ENCODE measurements at regions not wholly inside any gene's neighbourhood (a gene's known extent, or its start where the extent isn't known, plus 50 kb on each side); places are given as distances from the start of the nearest gene placed in this dataset.
A peak's percentile ranks its signal among the peaks of the same experiment; 100 is the strongest.
"Not testable (repeated sequence)": the region's sequence is repeated elsewhere in the genome, so short reads cannot be mapped to it uniquely, and the experiment has no call there.

GRCh38 chr12:91894911-91895310 is 250.7 kb downstream of the BTG1 start:
- DNase-seq (ENCODE audit: extremely low read depth in 1 of 2, low read depth in 1 of 2): no peak

GRCh38 chr12:91893476-91893875 is 252.2 kb downstream of the BTG1 start:
- DNase-seq (ENCODE audit: extremely low read depth in 1 of 2, low read depth in 1 of 2): no peak

- no peak for DNase-seq (ENCODE audit: extremely low read depth in 1 of 2, low read depth in 1 of 2)
These were observed 253.4 kb downstream of the BTG1 start for GRCh38 chr12:91892081-91892855.

- no peak for DNase-seq (ENCODE audit: extremely low read depth in 1 of 2, low read depth in 1 of 2)
These were observed 254.9 kb downstream of the BTG1 start for GRCh38 chr12:91890742-91891141.

- no peak for DNase-seq (ENCODE audit: extremely low read depth in 1 of 2, low read depth in 1 of 2)
These were observed 255.7 kb downstream of the BTG1 start for GRCh38 chr12:91889910-91890309.

GRCh38 chr12:91889059-91889458 is 256.6 kb downstream of the BTG1 start:
- DNase-seq (ENCODE audit: extremely low read depth in 1 of 2, low read depth in 1 of 2): no peak

- DNase-seq (ENCODE audit: extremely low read depth in 1 of 2, low read depth in 1 of 2): no peak
These were observed 257.7 kb downstream of the BTG1 start for GRCh38 chr12:91887957-91888356.

GRCh38 chr12:91885851-91886731 is 259.6 kb downstream of the BTG1 start:
- DNase-seq (ENCODE audit: extremely low read depth in 1 of 2, low read depth in 1 of 2): no peak

- DNase-seq (ENCODE audit: extremely low read depth in 1 of 2, low read depth in 1 of 2): no peak
These were observed 261.4 kb downstream of the BTG1 start for GRCh38 chr12:91884230-91884629.

- DNase-seq (ENCODE audit: extremely low read depth in 1 of 2, low read depth in 1 of 2): no peak
These were observed 261.8 kb downstream of the BTG1 start for GRCh38 chr12:91883811-91884210.

- DNase-seq (ENCODE audit: extremely low read depth in 1 of 2, low read depth in 1 of 2): no peak
These were observed 262.7 kb downstream of the BTG1 start for GRCh38 chr12:91882910-91883309.

- DNase-seq (ENCODE audit: extremely low read depth in 1 of 2, low read depth in 1 of 2): no peak
These were observed 265.1 kb downstream of the BTG1 start for GRCh38 chr12:91880528-91880927.

GRCh38 chr12:91877456-91878235 is 268.0 kb downstream of the BTG1 start:
- DNase-seq (ENCODE audit: extremely low read depth in 1 of 2, low read depth in 1 of 2): peak in 1 of 2 donors; percentile 42

GRCh38 chr12:91877022-91877421 is 268.6 kb downstream of the BTG1 start:
- peak; percentile 47 to 86 for DNase-seq (ENCODE audit: extremely low read depth in 1 of 2, low read depth in 1 of 2)

GRCh38 chr12:91875671-91876070 is 270.0 kb downstream of the BTG1 start:
- not testable (repeated sequence) for DNase-seq (ENCODE audit: extremely low read depth in 1 of 2, low read depth in 1 of 2)

- no peak for DNase-seq (ENCODE audit: extremely low read depth in 1 of 2, low read depth in 1 of 2)
These were observed 271.4 kb downstream of the BTG1 start for GRCh38 chr12:91874086-91874865.

- DNase-seq (ENCODE audit: extremely low read depth in 1 of 2, low read depth in 1 of 2): no peak
These were observed 273.9 kb downstream of the BTG1 start for GRCh38 chr12:91871751-91872150.

GRCh38 chr12:91870872-91871707 is 274.6 kb downstream of the BTG1 start:
- DNase-seq (ENCODE audit: extremely low read depth in 1 of 2, low read depth in 1 of 2): no peak

GRCh38 chr12:91868054-91868453 is 277.6 kb downstream of the BTG1 start:
- no peak for DNase-seq (ENCODE audit: extremely low read depth in 1 of 2, low read depth in 1 of 2)

- no peak for DNase-seq (ENCODE audit: extremely low read depth in 1 of 2, low read depth in 1 of 2)
These were observed 279.1 kb downstream of the BTG1 start for GRCh38 chr12:91866566-91866965.

Measured in stimulated activated CD8-positive, alpha-beta memory T cell treated with anti-CD3 and anti-CD28 coated beads, Interleukin-7, amount 100 ng/mL, for 48 hours (primary cell).